IMR-90 (cell line): ENCODE measurements at regions not wholly inside any gene's neighbourhood (a gene's known extent, or its start where the extent isn't known, plus 50 kb on each side); places are given as distances from the start of the nearest gene placed in this dataset.

Experiments
- CEBPB ChIP-seq: IDR thresholded peaks from 2 replicates; pipeline ENCODE4 v1.6.1; 2012; ENCODE audit warnings: low read depth, low read length, improper control_type of control experiment
- MAFK ChIP-seq: IDR thresholded peaks from 2 replicates; pipeline ENCODE4 v1.6.1; 2012; ENCODE audit warnings: low read depth, low read length, improper control_type of control experiment
- MXI1 ChIP-seq: IDR thresholded peaks from 2 replicates; pipeline ENCODE4 v1.6.1; 2012; ENCODE audit warnings: low read depth, mild to moderate bottlenecking, low read length, moderate library complexity, borderline replicate concordance
- NFE2L2 ChIP-seq: fragments of 150-350 bp; IDR thresholded peaks from 2 replicates; pipeline ENCODE4 v1.6.1; 2016; ENCODE audit warnings: low read depth, mild to moderate bottlenecking, low read length
- POLR2A ChIP-seq: IDR thresholded peaks from 2 replicates; pipeline ENCODE4 v1.6.1; 2012; ENCODE audit warnings: mild to moderate bottlenecking, low read depth, low read length
- TF ChIP-seq, protein P1 (sequence below): conservative IDR thresholded peaks from 2 replicates; pipeline ENCODE4 v1.5.1; 2012; ENCODE audit warnings: mild to moderate bottlenecking, low read depth, low read length, improper control_type of control experiment

- no peak for TF ChIP-seq CEBPB
- no peak for TF ChIP-seq POLR2A
- TF ChIP-seq, protein P1, sequence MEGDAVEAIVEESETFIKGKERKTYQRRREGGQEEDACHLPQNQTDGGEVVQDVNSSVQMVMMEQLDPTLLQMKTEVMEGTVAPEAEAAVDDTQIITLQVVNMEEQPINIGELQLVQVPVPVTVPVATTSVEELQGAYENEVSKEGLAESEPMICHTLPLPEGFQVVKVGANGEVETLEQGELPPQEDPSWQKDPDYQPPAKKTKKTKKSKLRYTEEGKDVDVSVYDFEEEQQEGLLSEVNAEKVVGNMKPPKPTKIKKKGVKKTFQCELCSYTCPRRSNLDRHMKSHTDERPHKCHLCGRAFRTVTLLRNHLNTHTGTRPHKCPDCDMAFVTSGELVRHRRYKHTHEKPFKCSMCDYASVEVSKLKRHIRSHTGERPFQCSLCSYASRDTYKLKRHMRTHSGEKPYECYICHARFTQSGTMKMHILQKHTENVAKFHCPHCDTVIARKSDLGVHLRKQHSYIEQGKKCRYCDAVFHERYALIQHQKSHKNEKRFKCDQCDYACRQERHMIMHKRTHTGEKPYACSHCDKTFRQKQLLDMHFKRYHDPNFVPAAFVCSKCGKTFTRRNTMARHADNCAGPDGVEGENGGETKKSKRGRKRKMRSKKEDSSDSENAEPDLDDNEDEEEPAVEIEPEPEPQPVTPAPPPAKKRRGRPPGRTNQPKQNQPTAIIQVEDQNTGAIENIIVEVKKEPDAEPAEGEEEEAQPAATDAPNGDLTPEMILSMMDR: no peak
- no peak for TF ChIP-seq NFE2L2
- no peak for TF ChIP-seq MAFK
- no peak for TF ChIP-seq MXI1
These were observed 96.3 kb upstream of the NEBL start for GRCh38 chr10:20993389-20993788.
